RWPE1 (cell line): ENCODE measurements at regions not wholly inside any gene's neighbourhood (a gene's known extent, or its start where the extent isn't known, plus 50 kb on each side); places are given as distances from the start of the nearest gene placed in this dataset.

Experiments used
- CTCF ChIA-PET: fragments of 350-600 bp; sonication (Branson Sonifier 250); formaldehyde crosslinking; extraction: SDS; loops from one replicate; lab custom pipeline; 2021; lab: Yijun Ruan, JAX
- POLR2A ChIA-PET: fragments of 400-600 bp; formaldehyde crosslinking; extraction: SDS; loops from one replicate; lab custom pipeline; 2020; ENCODE audit warnings: antibody characterized with exemption; ENCODE audit not compliant: low non-redundant PET; lab: Yijun Ruan, JAX
- DNase-seq: peaks from one replicate; pipeline ENCODE4 v3.0.0; 2012; ENCODE audit warnings: low spot score
- H3K27ac ChIP-seq: fragments of 450-650 bp; 2 replicates; pipeline ENCODE4 v1.5.1; 2017
- TF ChIP-seq, protein P1 (sequence below): fragments of 450-650 bp; conservative IDR thresholded peaks from 2 replicates; pipeline ENCODE4 v1.5.1; 2017; ENCODE audit warnings: low read depth, mild to moderate bottlenecking

DNA sequence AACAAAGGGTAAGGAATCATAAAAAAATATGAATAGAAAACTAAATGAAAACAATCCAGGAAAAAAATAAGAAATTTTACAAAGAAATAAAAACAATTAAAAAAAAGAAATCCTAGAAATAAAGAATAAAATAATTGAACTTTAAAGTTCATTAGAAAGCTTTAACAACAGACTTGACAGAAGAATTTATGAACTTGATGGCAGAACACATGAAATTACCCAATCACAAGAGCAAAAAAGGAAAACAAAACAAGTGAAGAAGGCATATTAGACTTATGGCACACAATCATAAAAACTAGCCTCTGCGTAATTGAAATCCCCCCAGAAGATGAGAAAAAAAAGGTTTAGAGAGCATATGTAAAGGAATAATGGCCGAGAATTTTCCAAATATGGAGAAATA is 802.5 kb upstream of the B3GALT2 start:
- CTCF ChIA-PET = no interaction called here
- POLR2A ChIA-PET = no interaction called here
- H3K27ac ChIP-seq = no peak overlapping the region
- no peak for DNase-seq
- TF ChIP-seq, protein P1, sequence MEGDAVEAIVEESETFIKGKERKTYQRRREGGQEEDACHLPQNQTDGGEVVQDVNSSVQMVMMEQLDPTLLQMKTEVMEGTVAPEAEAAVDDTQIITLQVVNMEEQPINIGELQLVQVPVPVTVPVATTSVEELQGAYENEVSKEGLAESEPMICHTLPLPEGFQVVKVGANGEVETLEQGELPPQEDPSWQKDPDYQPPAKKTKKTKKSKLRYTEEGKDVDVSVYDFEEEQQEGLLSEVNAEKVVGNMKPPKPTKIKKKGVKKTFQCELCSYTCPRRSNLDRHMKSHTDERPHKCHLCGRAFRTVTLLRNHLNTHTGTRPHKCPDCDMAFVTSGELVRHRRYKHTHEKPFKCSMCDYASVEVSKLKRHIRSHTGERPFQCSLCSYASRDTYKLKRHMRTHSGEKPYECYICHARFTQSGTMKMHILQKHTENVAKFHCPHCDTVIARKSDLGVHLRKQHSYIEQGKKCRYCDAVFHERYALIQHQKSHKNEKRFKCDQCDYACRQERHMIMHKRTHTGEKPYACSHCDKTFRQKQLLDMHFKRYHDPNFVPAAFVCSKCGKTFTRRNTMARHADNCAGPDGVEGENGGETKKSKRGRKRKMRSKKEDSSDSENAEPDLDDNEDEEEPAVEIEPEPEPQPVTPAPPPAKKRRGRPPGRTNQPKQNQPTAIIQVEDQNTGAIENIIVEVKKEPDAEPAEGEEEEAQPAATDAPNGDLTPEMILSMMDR = no peak

DNA sequence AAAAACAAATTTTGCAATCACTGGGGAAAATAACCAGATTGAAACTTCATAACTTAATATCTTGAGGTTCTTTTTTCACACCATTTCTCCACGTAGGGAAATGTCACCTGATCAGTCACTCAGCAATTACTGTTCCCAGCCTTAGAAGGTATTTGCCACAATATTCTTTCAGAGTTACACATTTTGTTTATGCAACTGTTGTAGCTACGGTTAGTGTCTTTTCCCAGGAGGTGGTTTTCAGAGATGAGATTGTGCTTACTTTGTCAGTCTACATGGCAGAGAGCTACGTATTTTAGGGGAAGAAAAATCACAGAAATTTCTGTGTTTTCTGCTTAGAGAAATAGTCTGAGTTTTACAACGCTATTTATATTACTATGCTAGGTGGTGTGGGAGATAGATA is 792.8 kb upstream of the B3GALT2 start:
- no peak for DNase-seq
- TF ChIP-seq, protein P1 = no peak
- H3K27ac ChIP-seq = no peak overlapping the region
- CTCF ChIA-PET = interaction anchor here (0.7 kb wide), 1 partner anchor 16 kb away, joined by 4 read pairs; no protein-coding TSS in a partner anchor
- POLR2A ChIA-PET = no interaction called here

DNA sequence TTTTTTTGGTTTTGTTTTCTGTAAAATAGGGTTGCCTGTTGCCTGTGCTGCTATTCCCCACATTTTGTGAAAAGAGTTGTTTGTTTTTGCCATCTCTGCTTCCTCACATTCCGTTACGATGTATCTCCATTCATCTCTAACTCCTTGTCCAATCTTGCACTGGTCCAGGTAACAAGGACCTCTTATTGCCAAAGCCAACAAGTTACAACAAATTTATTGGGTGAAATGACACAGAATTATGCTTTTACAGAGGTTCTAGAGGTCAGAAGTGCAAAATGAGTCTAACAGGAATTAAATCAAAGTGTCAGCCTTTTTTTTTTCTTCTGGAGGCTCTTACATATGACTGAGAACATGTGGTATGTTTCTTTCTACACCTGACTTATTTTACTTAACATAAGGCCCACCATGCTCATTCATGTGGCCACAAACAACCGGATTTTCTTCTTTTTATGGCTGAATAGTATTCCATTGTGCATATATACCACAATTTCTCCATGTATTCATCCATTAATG is 787.9 kb upstream of the B3GALT2 start:
- TF ChIP-seq, protein P1 = no peak

DNA sequence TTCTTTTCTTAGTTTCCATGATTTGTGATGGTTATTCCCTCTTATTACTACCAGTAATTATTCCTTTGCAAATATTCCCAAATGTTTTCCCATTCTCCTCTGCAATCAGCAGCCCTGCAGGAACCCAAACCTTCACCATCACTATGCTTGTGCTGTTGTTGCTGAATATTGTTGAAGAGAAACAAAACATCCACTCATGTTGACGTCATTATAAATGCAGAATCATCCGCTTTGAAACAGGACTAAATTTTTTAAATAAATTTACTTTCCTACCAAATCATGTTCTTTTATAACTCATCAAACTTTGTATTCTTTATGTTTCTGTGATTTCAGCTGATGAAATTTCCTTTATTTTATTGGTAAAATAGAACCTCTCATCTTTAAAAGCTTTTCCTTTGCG is 787.0 kb upstream of the B3GALT2 start:
- POLR2A ChIA-PET = no interaction called here
- DNase-seq = no peak
- TF ChIP-seq, protein P1 = no peak
- CTCF ChIA-PET = no interaction called here
- H3K27ac ChIP-seq = no peak overlapping the region

More for the DNA sequence above, 787.9 kb upstream of the B3GALT2 start:
- ChIA-PET POLR2A (no interaction called here), CTCF (no interaction called here)
- H3K27ac ChIP-seq = no peak overlapping the region
- no peak for DNase-seq

DNA sequence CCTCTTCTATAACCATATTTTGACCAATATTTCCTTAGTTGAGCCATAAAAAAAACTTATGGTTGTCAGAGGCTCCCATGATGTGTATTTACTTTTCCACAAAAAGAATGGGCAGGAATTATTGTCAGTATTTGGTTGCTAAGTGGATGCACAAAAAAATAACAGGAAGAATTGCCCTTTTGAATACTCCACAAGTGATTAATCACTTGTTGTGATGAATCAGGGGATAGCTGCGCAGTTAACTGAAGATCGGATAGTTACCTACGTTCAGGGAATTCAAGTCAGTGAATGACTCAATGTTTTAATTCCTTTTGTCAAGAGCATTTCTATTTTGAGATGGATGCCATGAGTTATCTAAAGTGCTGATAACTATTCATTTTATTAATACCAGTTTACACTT is 785.2 kb upstream of the B3GALT2 start:
- ChIA-PET POLR2A (no interaction called here), CTCF (no interaction called here)
- TF ChIP-seq, protein P1 = no peak
- peak; percentile 59 for DNase-seq
- H3K27ac ChIP-seq = no peak overlapping the region

DNA sequence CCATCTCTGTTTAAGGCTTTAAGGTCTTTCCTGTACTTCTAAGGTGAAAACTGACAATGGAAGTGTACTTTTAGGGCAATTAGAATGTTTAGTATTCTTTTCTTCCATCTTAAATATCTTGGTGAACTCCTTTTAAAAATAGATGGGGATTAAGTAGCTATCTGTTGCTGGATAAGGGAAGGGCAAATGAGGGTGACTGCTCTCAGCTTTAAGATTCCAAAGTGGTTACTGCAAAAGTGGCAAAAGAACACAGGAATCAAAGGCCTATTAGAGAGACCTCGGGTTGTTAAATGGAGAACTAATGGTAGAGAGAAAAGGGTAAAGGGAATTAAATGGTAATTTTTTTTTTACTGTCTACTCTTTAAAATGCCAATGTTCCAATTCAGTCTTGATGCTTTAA is 774.1 kb upstream of the B3GALT2 start:
- no peak overlapping the region for H3K27ac ChIP-seq
- no peak for DNase-seq
- TF ChIP-seq, protein P1 = no peak
- ChIA-PET CTCF (no interaction called here), POLR2A (no interaction called here)
